ENCODE measurements at regions not wholly inside any gene's neighbourhood (a gene's known extent, or its start where the extent isn't known, plus 50 kb on each side); places are given as distances from the start of the nearest gene placed in this dataset.

GRCh38 chr1:90831910-90832309 lies 114.8 kb upstream of the BARHL2 start:
- Histone ChIP-seq H3K9me3 (no peaks in the 10 kb centered on the region), H3K36me3 (no peaks in the 10 kb centered on the region), H3K27me3 (peaks cover 0 to 32% (median 14%) of the 10 kb centered on the region in 4 donors), H3K27ac (no peak overlapping the region), H3K4me3 (no peak overlapping the region), H3K4me1 (peaks cover 12 to 22% (median 21%) of the 10 kb centered on the region in 4 donors)
- ATAC-seq (ENCODE audit: low FRiP score in 2 of 2) (no peak), DNase-seq (no peak)
- WGBS, 2 donors = 33 to 34% methylated on average over 8 of the region's 8 CpGs
- TF ChIP-seq POLR2AphosphoS5 (IDR thresholded peaks at IDR 0.05) = no peak
- TF ChIP-seq, protein P1, sequence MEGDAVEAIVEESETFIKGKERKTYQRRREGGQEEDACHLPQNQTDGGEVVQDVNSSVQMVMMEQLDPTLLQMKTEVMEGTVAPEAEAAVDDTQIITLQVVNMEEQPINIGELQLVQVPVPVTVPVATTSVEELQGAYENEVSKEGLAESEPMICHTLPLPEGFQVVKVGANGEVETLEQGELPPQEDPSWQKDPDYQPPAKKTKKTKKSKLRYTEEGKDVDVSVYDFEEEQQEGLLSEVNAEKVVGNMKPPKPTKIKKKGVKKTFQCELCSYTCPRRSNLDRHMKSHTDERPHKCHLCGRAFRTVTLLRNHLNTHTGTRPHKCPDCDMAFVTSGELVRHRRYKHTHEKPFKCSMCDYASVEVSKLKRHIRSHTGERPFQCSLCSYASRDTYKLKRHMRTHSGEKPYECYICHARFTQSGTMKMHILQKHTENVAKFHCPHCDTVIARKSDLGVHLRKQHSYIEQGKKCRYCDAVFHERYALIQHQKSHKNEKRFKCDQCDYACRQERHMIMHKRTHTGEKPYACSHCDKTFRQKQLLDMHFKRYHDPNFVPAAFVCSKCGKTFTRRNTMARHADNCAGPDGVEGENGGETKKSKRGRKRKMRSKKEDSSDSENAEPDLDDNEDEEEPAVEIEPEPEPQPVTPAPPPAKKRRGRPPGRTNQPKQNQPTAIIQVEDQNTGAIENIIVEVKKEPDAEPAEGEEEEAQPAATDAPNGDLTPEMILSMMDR (IDR thresholded peaks at IDR 0.05) = no peak
- TF ChIP-seq POLR2A (IDR thresholded peaks at IDR 0.05) = no peak
- no peak for TF ChIP-seq EP300 (IDR thresholded peaks at IDR 0.05)

DNA sequence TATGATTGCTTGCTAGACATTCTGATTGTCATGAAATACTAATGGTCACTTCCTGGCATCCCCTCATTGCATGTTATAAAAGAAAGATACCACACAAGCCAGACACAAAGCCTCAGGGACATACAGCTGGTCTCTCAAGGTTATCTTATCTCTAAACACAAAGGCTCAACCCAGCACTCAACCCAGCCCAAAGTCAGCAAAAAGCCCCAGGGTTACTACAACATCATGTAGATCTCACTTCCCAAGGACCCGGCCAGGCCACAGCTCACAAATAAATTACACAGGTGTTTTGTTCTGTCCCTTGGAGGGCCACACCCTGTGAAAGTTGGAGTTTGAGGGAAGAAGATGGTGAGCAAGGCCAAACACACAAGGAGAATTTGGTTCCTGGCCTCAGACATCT lies 109.7 kb upstream of the BARHL2 start:
- DNase-seq = no peak
- WGBS, 2 donors = 64 to 80% methylated on average over 1 of the region's 1 CpG
- ATAC-seq (ENCODE audit: low FRiP score in 2 of 2) = no peak

GRCh38 chr1:90826024-90826423 lies 108.9 kb upstream of the BARHL2 start:
- 80 to 81% methylated on average over 13 of the region's 13 CpGs for WGBS, 2 donors
- Histone ChIP-seq H3K9me3 (no peaks in the 10 kb centered on the region), H3K36me3 (no peaks in the 10 kb centered on the region), H3K4me1 (no peaks in the 10 kb centered on the region), H3K4me3 (no peak overlapping the region), H3K27ac (no peak overlapping the region), H3K27me3 (no peaks in the 10 kb centered on the region)
- ATAC-seq (ENCODE audit: low FRiP score in 2 of 2) = no peak
- no peak for DNase-seq
- TF ChIP-seq POLR2AphosphoS5 (IDR thresholded peaks at IDR 0.05) = no peak
- TF ChIP-seq EP300 (IDR thresholded peaks at IDR 0.05) = no peak
- TF ChIP-seq POLR2A (IDR thresholded peaks at IDR 0.05) = no peak
- TF ChIP-seq, protein P1 (IDR thresholded peaks at IDR 0.05) = no peak

More for the DNA sequence above, 109.7 kb upstream of the BARHL2 start:
- no peaks in the 10 kb centered on the region for H3K27me3 ChIP-seq
- no peak overlapping the region for H3K27ac ChIP-seq
- no peaks in the 10 kb centered on the region for H3K9me3 ChIP-seq
- H3K4me3 ChIP-seq = no peak overlapping the region
- no peaks in the 10 kb centered on the region for H3K36me3 ChIP-seq
- no peak for TF ChIP-seq POLR2A (IDR thresholded peaks at IDR 0.05)
- TF ChIP-seq EP300 (IDR thresholded peaks at IDR 0.05) = no peak
- TF ChIP-seq POLR2AphosphoS5 (IDR thresholded peaks at IDR 0.05) = no peak
- TF ChIP-seq, protein P1 (IDR thresholded peaks at IDR 0.05) = no peak
- no peaks in the 10 kb centered on the region for H3K4me1 ChIP-seq

DNA sequence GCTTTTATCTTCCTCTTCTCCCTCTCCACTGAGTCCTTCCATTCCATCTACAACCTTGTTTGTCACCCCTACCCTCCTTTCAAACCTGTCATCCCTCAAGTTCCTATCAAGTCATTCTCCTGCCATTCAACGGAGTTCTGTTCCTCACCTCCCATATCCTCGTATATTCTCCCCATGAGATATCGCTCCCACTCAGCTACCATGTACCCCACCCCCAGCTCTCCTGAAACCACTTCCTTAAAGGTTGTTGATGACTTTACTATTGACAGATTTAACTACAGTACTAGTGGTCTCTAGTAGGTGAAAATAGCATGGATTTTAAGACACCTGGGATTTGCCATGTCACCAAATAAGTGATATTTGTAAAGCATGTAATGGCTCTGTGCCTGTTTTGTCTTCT lies 107.4 kb upstream of the BARHL2 start:
- TF ChIP-seq, protein P1 (IDR thresholded peaks at IDR 0.05) = no peak
- TF ChIP-seq POLR2AphosphoS5 (IDR thresholded peaks at IDR 0.05) = no peak
- TF ChIP-seq EP300 (IDR thresholded peaks at IDR 0.05) = no peak
- no peak for TF ChIP-seq POLR2A (IDR thresholded peaks at IDR 0.05)
- Histone ChIP-seq H3K4me1 (no peaks in the 10 kb centered on the region), H3K9me3 (no peaks in the 10 kb centered on the region), H3K36me3 (no peaks in the 10 kb centered on the region), H3K27ac (no peak overlapping the region), H3K27me3 (no peaks in the 10 kb centered on the region), H3K4me3 (no peak overlapping the region)
- ATAC-seq (ENCODE audit: low FRiP score in 2 of 2) (no peak), DNase-seq (no peak)
- 75 to 79% methylated on average over 3 of the region's 3 CpGs for WGBS, 2 donors

- TF ChIP-seq, protein P1 (IDR thresholded peaks at IDR 0.05) = no peak
- no peak for TF ChIP-seq POLR2A (IDR thresholded peaks at IDR 0.05)
- H3K9me3 ChIP-seq = no peaks in the 10 kb centered on the region
- WGBS, 2 donors = 76 to 87% methylated on average over 3 of the region's 3 CpGs
- H3K4me1 ChIP-seq = no peaks in the 10 kb centered on the region
- no peak overlapping the region for H3K4me3 ChIP-seq
- H3K36me3 ChIP-seq = no peaks in the 10 kb centered on the region
- DNase-seq (no peak), ATAC-seq (ENCODE audit: low FRiP score in 2 of 2) (no peak)
- H3K27me3 ChIP-seq = no peaks in the 10 kb centered on the region
- no peak overlapping the region for H3K27ac ChIP-seq
Measured at GRCh38 chr1:90823686-90824085, 106.6 kb upstream of the BARHL2 start.

Data from upper lobe of left lung (tissue), 6 donors.